ENCODE measurements at regions not wholly inside any gene's neighbourhood (a gene's known extent, or its start where the extent isn't known, plus 50 kb on each side); places are given as distances from the start of the nearest gene placed in this dataset.

GRCh38 chr2:2571301-2572150 is 240.5 kb upstream of the MYT1L start:
- no peaks in the 10 kb centered on the region for H3K9me3 Mint-ChIP-seq (ENCODE audit: low read depth)
- no peak for TF ChIP-seq CTCF (IDR thresholded peaks at IDR 0.05; ENCODE audit: unreplicated experiment)
- H3K4me1 Mint-ChIP-seq (ENCODE audit: low read depth) = peaks cover 4% of the 10 kb centered on the region
- H3K27me3 Mint-ChIP-seq = peaks cover 9% of the 10 kb centered on the region
- H3K27ac Mint-ChIP-seq = no peak overlapping the region
- H3K4me3 Mint-ChIP-seq (ENCODE audit: low read depth) = no peak overlapping the region
- H3K36me3 Mint-ChIP-seq (ENCODE audit: insufficient read depth) = no peaks in the 10 kb centered on the region
- no peak for DNase-seq (ENCODE audit: low spot score, unreplicated experiment)

- Mint-ChIP-seq H3K36me3 (ENCODE audit: insufficient read depth) (no peaks in the 10 kb centered on the region), H3K4me1 (ENCODE audit: low read depth) (no peaks in the 10 kb centered on the region), H3K27me3 (peaks cover 9% of the 10 kb centered on the region), H3K4me3 (ENCODE audit: low read depth) (no peak overlapping the region), H3K9me3 (ENCODE audit: low read depth) (no peaks in the 10 kb centered on the region), H3K27ac (no peak overlapping the region)
- no peak for TF ChIP-seq CTCF (IDR thresholded peaks at IDR 0.05; ENCODE audit: unreplicated experiment)
- DNase-seq (ENCODE audit: low spot score, unreplicated experiment) = no peak
These were observed 239.8 kb upstream of the MYT1L start for GRCh38 chr2:2570871-2571270.

- Mint-ChIP-seq H3K27ac (no peak overlapping the region), H3K9me3 (ENCODE audit: low read depth) (no peaks in the 10 kb centered on the region), H3K36me3 (ENCODE audit: insufficient read depth) (no peaks in the 10 kb centered on the region), H3K27me3 (peaks cover 9% of the 10 kb centered on the region), H3K4me3 (ENCODE audit: low read depth) (no peak overlapping the region), H3K4me1 (ENCODE audit: low read depth) (no peaks in the 10 kb centered on the region)
- TF ChIP-seq CTCF (IDR thresholded peaks at IDR 0.05; ENCODE audit: unreplicated experiment) = no peak
- DNase-seq (ENCODE audit: low spot score, unreplicated experiment) = no peak
These were observed 239.3 kb upstream of the MYT1L start for GRCh38 chr2:2570360-2570759.

- Mint-ChIP-seq H3K27me3 (peaks cover 14% of the 10 kb centered on the region), H3K4me1 (ENCODE audit: low read depth) (no peaks in the 10 kb centered on the region), H3K9me3 (ENCODE audit: low read depth) (no peaks in the 10 kb centered on the region), H3K4me3 (ENCODE audit: low read depth) (no peak overlapping the region), H3K36me3 (ENCODE audit: insufficient read depth) (no peaks in the 10 kb centered on the region), H3K27ac (peak overlapping the region; percentile 21)
- TF ChIP-seq CTCF (IDR thresholded peaks at IDR 0.05; ENCODE audit: unreplicated experiment) = no peak
- DNase-seq (ENCODE audit: low spot score, unreplicated experiment) = no peak
These were observed 238.8 kb upstream of the MYT1L start for GRCh38 chr2:2569836-2570235.

- H3K36me3 Mint-ChIP-seq (ENCODE audit: insufficient read depth) = no peaks in the 10 kb centered on the region
- H3K27ac Mint-ChIP-seq = no peak overlapping the region
- H3K4me3 Mint-ChIP-seq (ENCODE audit: low read depth) = no peak overlapping the region
- no peak for TF ChIP-seq CTCF (IDR thresholded peaks at IDR 0.05; ENCODE audit: unreplicated experiment)
- DNase-seq (ENCODE audit: low spot score, unreplicated experiment) = no peak
- peaks cover 2% of the 10 kb centered on the region for H3K4me1 Mint-ChIP-seq (ENCODE audit: low read depth)
- H3K9me3 Mint-ChIP-seq (ENCODE audit: low read depth) = no peaks in the 10 kb centered on the region
- H3K27me3 Mint-ChIP-seq = peaks cover 19% of the 10 kb centered on the region
These were observed 238.2 kb upstream of the MYT1L start for GRCh38 chr2:2569306-2569705.

Measured in progenitor cell of endocrine pancreas (in vitro differentiated cells).